Skeletal muscle tissue (tissue), 3 donors: ENCODE measurements at regions not wholly inside any gene's neighbourhood (a gene's known extent, or its start where the extent isn't known, plus 50 kb on each side); places are given as distances from the start of the nearest gene placed in this dataset.
"Not testable (repeated sequence)": the region's sequence is repeated elsewhere in the genome, so short reads cannot be mapped to it uniquely, and the experiment has no call there.

ENCODE experiments used
- H3K27ac ChIP-seq: one replicate; pipeline ENCODE4 v1.7.0; 2013; ENCODE audit warnings: mild to moderate bottlenecking, low read depth, low read length, inconsistent platforms
- H3K27me3 ChIP-seq, 3 donors: one replicate each; pipeline ENCODE4 v1.7.0; 2013; ENCODE audit warnings: low read length in 3 of 3; ENCODE audit not compliant: control insufficient read depth in 3 of 3, insufficient read depth in 3 of 3
- H3K36me3 ChIP-seq, 3 donors: one replicate each; pipeline ENCODE4 v1.7.0; 2013; ENCODE audit warnings: low read length in 3 of 3; ENCODE audit not compliant: control insufficient read depth in 3 of 3, insufficient read depth in 3 of 3
- H3K4me1 ChIP-seq, 3 donors: one replicate each; pipeline ENCODE4 v1.7.0; 2013; ENCODE audit warnings: low read length in 3 of 3, mild to moderate bottlenecking in 3 of 3; ENCODE audit not compliant: control insufficient read depth in 3 of 3, insufficient read depth in 3 of 3
- H3K4me3 ChIP-seq, 3 donors: one replicate each; pipeline ENCODE4 v1.7.0; 2013; ENCODE audit warnings: low read length in 3 of 3
- H3K9ac ChIP-seq, 3 donors: one replicate each; pipeline ENCODE4 v1.7.0; 2013; ENCODE audit warnings: low read length in 3 of 3, mild to moderate bottlenecking in 3 of 3, moderate library complexity in 2 of 3, low read depth in 1 of 3
- H3K9me3 ChIP-seq, 3 donors: one replicate each; pipeline ENCODE4 v1.7.0; 2013; ENCODE audit warnings: low read length in 3 of 3; ENCODE audit not compliant: control insufficient read depth in 3 of 3
- donor health status: Osteomylitis.

DNA sequence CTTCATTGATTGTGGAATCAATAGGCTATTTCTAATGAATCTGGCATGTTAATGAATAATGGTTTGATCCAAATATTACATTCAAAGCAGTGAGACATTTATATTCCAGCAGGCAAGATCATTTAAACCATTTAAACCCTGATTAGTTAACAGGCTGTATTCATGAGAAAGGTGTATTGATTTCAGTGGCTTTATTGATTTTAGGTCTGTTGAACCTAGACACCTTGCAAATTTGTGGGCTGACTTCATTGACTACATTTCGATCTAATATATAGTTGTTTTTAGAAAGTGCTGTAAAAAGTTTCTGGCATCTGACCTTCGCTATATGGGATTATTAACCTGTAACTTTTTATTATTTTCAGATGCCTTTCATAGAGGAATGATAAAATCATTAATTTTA is 900.1 kb upstream of the CITED2 start:
- no peak overlapping the region for H3K9ac ChIP-seq
- no peaks in the 10 kb centered on the region for H3K36me3 ChIP-seq
- H3K9me3 ChIP-seq: no peaks in the 10 kb centered on the region
- no peak overlapping the region for H3K4me3 ChIP-seq
- H3K4me1 ChIP-seq: peaks cover 0 to 3% (median 0%) of the 10 kb centered on the region in 3 donors
- H3K27me3 ChIP-seq: no peaks in the 10 kb centered on the region
- H3K27ac ChIP-seq: no peak overlapping the region

DNA sequence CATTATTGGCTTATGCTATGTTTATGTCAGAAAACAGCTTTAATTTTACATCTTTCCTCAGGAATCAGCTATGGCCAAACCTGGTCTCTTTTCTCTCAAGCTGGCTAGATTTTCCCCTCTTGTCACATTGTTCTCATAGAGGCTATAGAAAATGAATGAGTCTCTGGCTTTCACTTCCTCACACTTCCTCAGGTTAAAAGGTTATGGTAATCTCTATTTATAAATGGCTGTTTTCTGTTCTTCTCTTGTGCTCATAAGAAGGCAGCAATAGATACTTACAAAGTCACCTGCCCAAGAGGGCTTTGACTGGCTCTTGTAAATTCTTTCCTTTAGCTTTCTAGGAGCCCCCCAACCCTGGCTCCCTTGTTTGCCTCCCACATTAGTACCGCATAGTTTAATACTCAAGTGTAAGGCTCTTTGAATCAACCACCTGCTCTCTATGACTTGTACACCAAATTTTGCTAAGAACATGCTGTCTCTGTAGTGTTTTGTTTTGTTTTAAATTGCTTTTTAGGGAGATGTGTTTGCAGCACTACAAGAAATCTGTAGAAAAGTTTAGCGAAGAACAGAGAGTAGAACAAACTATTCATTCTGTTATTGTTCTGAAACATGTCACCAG is 897.4 kb upstream of the CITED2 start:
- H3K27me3 ChIP-seq: no peaks in the 10 kb centered on the region
- no peak overlapping the region for H3K27ac ChIP-seq
- no peaks in the 10 kb centered on the region for H3K36me3 ChIP-seq
- no peak overlapping the region for H3K9ac ChIP-seq
- peaks cover 0 to 3% (median 0%) of the 10 kb centered on the region in 3 donors for H3K4me1 ChIP-seq
- no peak overlapping the region for H3K4me3 ChIP-seq
- H3K9me3 ChIP-seq: no peaks in the 10 kb centered on the region

DNA sequence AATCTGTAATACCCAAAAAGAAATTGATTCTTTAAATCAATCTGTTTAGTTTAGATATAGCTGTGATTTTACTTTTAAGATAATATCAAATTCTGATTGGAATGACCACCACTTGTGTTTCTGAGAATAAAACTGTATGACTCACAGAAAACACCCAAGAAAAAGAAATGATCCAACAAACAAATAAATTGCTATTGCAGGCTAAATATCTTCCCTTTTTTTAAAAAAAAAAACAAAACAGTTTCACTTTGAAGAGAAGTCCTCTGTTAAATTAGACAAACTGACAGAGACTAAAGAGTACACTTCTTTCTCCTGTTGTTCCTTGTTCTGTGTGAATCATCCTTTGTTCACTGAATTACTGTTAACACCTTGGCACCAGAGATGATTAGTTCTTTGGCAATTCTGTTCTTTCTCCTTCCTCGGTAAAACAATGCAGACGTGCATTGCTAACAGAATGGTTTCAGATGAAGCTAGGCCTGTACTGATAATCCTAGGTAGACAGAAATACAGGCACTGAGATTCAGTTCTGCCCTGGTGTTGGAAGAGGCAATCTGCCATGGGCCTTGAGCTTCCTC is 895.2 kb upstream of the CITED2 start:
- Histone ChIP-seq H3K27ac (no peak overlapping the region), H3K9ac (no peak overlapping the region), H3K4me3 (no peak overlapping the region), H3K4me1 (peaks cover 0 to 3% (median 0%) of the 10 kb centered on the region in 3 donors), H3K27me3 (no peaks in the 10 kb centered on the region), H3K36me3 (no peaks in the 10 kb centered on the region), H3K9me3 (no peaks in the 10 kb centered on the region)

DNA sequence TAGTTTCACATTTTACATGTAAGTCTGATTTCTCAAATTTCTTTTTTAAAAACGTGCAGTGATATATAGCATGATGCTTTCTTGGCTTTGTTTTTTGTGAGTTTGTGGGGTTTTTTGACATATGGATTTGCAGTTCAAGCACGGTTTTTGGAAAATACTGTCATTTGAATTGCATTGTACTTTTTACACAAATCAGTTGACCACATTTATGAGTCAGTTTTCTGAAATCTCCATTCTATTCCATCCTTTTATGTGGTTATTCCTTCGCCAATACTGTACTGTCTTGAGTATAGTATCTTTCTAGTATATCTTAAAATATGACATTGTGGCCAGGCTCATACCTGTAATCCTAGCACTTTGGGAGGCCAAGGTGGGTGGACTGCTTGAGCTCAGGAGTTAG is 890.0 kb upstream of the CITED2 start:
- Histone ChIP-seq H3K36me3 (no peaks in the 10 kb centered on the region), H3K27me3 (no peaks in the 10 kb centered on the region), H3K4me1 (no peaks in the 10 kb centered on the region), H3K9ac (no peak overlapping the region), H3K9me3 (no peaks in the 10 kb centered on the region), H3K27ac (no peak overlapping the region), H3K4me3 (no peak overlapping the region)

DNA sequence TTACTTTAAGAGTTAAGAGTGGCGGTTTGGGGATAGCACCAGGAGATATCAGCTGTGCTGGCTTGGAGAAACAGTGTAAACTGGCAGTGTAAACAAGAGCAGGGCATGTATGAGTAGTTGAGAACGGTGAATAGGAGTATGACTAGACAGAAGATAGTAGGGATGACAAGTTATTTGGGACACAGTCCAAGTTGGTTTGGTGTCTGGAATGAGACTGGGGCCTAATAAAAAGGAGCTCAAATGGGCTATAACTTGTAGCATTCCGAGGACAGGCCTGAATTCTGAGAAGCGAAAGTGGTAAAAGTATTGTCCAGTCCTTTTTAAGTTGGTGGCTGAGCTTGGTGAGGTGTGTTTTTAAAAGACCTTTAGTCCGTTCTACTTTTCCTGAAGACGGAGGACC is 883.9 kb upstream of the CITED2 start:
- H3K4me1 ChIP-seq, H3K27me3 ChIP-seq, H3K4me3 ChIP-seq, H3K36me3 ChIP-seq, H3K9ac ChIP-seq, H3K27ac ChIP-seq, H3K9me3 ChIP-seq: not testable (repeated sequence)

DNA sequence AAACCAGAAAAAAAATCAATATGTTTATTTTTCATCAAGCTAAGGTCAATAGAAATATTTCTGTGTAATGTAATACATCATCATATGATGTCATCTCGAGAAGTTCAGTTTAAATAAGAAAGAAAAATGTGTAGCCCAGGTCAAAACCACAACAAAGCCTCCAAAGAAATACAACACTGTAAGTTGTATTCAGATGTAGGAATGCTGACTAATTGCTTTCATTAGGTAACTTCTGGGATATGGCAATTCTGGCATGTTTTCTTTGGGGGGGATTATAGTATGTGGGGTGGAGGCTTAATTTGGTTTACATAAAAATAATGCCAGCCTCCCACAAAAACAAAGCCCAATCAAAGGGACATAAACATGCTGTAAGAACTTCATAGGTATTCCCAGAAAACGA is 881.8 kb upstream of the CITED2 start:
- Histone ChIP-seq H3K27ac (no peak overlapping the region), H3K9ac (no peak overlapping the region), H3K4me1 (no peaks in the 10 kb centered on the region), H3K4me3 (no peak overlapping the region), H3K9me3 (no peaks in the 10 kb centered on the region), H3K36me3 (no peaks in the 10 kb centered on the region), H3K27me3 (no peaks in the 10 kb centered on the region)

DNA sequence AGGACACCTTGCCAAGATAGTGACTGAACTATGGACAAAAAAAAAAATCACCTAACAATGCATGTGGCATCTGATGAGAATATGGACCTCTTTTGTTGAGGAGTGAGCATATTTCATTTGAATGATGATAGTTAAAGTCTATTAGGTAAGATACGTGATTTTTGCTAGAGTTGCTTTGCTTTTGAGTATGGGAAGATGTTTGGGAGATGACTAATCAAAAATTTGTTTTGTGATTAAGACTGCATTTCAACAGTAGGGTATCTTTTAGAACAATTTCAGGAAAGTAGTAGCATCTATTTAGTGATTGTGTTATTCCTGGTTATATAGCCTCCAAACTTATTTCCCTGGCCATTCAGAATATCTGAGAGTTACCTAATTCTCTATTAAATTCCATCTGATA is 878.6 kb upstream of the CITED2 start:
- H3K4me3 ChIP-seq: no peak overlapping the region

DNA sequence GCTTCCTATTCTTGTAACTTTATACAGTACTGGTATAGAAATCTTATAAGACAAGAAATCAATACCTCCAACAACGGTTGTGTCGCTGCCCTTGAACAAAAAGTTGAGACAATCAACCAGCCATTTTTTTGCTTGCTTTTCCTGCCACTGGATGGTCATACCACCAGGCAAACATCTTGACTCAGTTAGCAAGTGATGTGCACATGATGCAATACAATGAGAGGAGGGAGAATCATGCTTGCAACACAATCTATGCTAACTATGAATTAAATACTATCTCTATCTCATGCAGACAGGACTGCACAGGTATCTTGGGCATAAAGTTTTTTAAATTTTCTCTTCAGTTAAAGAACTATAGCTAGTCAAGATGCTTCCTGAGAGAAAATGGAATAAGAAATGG is 877.7 kb upstream of the CITED2 start:
- H3K9me3 ChIP-seq: no peaks in the 10 kb centered on the region
- H3K27ac ChIP-seq: no peak overlapping the region
- H3K27me3 ChIP-seq: no peaks in the 10 kb centered on the region
- H3K36me3 ChIP-seq: no peaks in the 10 kb centered on the region
- H3K4me1 ChIP-seq: no peaks in the 10 kb centered on the region
- no peak overlapping the region for H3K4me3 ChIP-seq
- H3K9ac ChIP-seq: no peak overlapping the region

More for the DNA sequence above, 878.6 kb upstream of the CITED2 start:
- Histone ChIP-seq H3K9me3 (no peaks in the 10 kb centered on the region), H3K27ac (no peak overlapping the region), H3K27me3 (no peaks in the 10 kb centered on the region), H3K4me1 (no peaks in the 10 kb centered on the region), H3K36me3 (no peaks in the 10 kb centered on the region), H3K9ac (no peak overlapping the region)

DNA sequence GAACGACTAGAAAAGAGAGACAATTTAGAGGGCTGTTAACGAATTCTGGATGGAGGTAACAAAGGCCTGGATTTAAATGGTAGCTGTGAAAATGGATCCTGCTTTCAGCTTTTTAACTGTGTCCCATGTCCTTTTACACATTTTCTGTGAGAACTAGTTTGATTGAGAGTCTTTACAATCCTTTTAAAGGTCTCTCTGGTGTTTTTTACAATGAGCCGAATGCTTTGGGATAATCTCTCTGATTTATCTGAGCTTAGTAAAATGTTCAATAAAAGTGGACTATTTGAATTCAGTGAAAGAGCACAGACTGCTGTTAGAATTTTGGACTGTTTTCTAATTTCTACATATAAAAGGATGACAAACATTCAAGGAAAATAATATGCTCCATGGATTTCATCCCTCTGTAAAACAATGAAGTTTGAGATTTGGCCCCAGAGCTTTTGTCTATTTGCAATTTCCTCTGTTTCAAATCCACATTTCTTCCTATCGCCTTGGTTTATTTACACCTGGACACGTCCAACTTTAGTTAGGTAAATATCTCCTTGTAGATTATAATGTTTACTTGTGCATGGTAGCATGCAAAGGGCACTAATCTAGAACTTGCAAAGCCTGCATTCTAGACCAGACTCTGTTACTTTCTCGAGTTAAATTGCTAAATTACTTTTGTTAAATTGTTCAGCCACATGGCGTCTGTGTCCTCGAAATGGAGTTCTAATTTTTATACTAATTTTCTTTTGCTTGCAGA is 871.0 kb upstream of the CITED2 start:
- Histone ChIP-seq H3K27me3 (no peaks in the 10 kb centered on the region), H3K9me3 (no peaks in the 10 kb centered on the region), H3K4me3 (no peak overlapping the region), H3K27ac (no peak overlapping the region), H3K9ac (no peak overlapping the region), H3K4me1 (no peaks in the 10 kb centered on the region), H3K36me3 (no peaks in the 10 kb centered on the region)

DNA sequence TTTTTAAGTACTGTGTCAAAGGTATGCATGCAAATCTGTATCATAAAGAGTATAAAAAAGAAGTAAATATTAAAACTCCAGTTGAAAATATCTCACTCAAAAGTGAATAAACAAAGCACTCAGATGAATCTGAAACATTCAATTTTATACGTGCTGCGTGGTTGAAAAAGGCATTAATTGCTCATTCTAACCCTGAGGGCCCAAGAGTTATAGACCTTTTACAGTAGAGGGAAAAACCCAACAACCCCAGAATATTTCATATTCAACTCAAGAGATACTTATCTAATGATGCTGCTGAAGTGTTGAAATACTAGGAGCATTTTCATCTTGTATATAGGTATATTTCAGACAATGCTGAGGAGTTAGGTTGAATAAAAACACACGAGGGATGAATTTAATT is 862.8 kb upstream of the CITED2 start:
- H3K9ac ChIP-seq: no peak overlapping the region
- H3K27me3 ChIP-seq: no peaks in the 10 kb centered on the region
- H3K36me3 ChIP-seq: no peaks in the 10 kb centered on the region
- no peak overlapping the region for H3K4me3 ChIP-seq
- H3K27ac ChIP-seq: no peak overlapping the region
- H3K9me3 ChIP-seq: no peaks in the 10 kb centered on the region
- H3K4me1 ChIP-seq: no peaks in the 10 kb centered on the region
